ENCODE measurements at regions not wholly inside any gene's neighbourhood (a gene's known extent, or its start where the extent isn't known, plus 50 kb on each side); places are given as distances from the start of the nearest gene placed in this dataset.

DNA sequence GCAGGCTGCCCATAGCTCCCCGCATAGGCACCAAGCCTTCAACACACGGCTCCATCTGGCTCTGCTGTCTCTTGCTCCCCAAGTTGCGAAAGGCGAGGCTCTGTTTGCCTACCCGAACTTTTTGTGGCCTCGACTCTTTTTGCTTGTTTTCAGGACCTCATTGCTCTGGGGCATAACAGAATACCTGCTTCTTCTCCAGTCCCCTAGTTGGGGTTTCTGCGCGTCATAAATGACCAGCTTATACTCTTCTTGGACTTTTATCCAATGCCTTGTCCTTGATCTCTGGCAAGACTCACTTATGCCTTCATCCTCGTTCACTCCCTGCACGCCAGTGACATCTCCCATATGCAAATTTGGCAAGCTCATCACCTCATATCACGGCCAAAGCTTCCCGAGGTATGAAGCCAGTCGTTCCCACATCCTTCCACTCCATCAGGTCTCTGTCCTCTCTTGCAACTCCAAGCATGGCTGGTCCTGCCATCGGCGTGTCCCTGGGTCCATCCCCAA, 238.8 kb upstream of the ADAMTS16 start:
- Histone ChIP-seq H4K20me1 (ENCODE audit: insufficient read depth, low read length) (no peaks in the 10 kb centered on the region), H3K9me2 (replicated peaks; ENCODE audit: insufficient read depth, low read length) (no peaks in the 10 kb centered on the region), H3K27me3 (replicated peaks; ENCODE audit: insufficient read depth, low read length) (no peaks in the 10 kb centered on the region), H3K27ac (ENCODE audit: low read length) (no peak overlapping the region), H3K79me2 (ENCODE audit: low read length) (no peaks in the 10 kb centered on the region), H3K36me3 (replicated peaks; ENCODE audit: insufficient read depth, low read length) (no peaks in the 10 kb centered on the region), H3K4me2 (ENCODE audit: low read depth, low read length) (no peak overlapping the region), H3K9ac (ENCODE audit: low read length) (no peak overlapping the region), H3K4me3 (ENCODE audit: low read length) (no peak overlapping the region), H3K4me1 (ENCODE audit: low read length) (no peaks in the 10 kb centered on the region), H3K9me3 (replicated peaks; ENCODE audit: insufficient read depth, low read length) (no peaks in the 10 kb centered on the region), H3F3A (ENCODE audit: insufficient read depth, low read length) (no peaks in the 10 kb centered on the region), H2AFZ (ENCODE audit: low read length) (no peak overlapping the region)
- no peak for DNase-seq
- TF ChIP-seq EZH2 (optimal IDR thresholded peaks at IDR 0.05; ENCODE audit: low read depth, low read length) (no peak), EZH2phosphoT487 (IDR thresholded peaks at IDR 0.05; ENCODE audit: low read length) (no peak)

- Histone ChIP-seq H3K36me3 (replicated peaks; ENCODE audit: insufficient read depth, low read length) (no peaks in the 10 kb centered on the region), H2AFZ (ENCODE audit: low read length) (no peak overlapping the region), H3K27ac (ENCODE audit: low read length) (no peak overlapping the region), H4K20me1 (ENCODE audit: insufficient read depth, low read length) (no peaks in the 10 kb centered on the region), H3K9me3 (replicated peaks; ENCODE audit: insufficient read depth, low read length) (no peaks in the 10 kb centered on the region), H3F3A (ENCODE audit: insufficient read depth, low read length) (no peaks in the 10 kb centered on the region), H3K79me2 (ENCODE audit: low read length) (no peaks in the 10 kb centered on the region), H3K27me3 (replicated peaks; ENCODE audit: insufficient read depth, low read length) (no peaks in the 10 kb centered on the region), H3K9me2 (replicated peaks; ENCODE audit: insufficient read depth, low read length) (no peaks in the 10 kb centered on the region), H3K4me2 (ENCODE audit: low read depth, low read length) (no peak overlapping the region), H3K9ac (ENCODE audit: low read length) (no peak overlapping the region), H3K4me1 (ENCODE audit: low read length) (no peaks in the 10 kb centered on the region), H3K4me3 (ENCODE audit: low read length) (no peak overlapping the region)
- DNase-seq: no peak
- TF ChIP-seq, protein P1, sequence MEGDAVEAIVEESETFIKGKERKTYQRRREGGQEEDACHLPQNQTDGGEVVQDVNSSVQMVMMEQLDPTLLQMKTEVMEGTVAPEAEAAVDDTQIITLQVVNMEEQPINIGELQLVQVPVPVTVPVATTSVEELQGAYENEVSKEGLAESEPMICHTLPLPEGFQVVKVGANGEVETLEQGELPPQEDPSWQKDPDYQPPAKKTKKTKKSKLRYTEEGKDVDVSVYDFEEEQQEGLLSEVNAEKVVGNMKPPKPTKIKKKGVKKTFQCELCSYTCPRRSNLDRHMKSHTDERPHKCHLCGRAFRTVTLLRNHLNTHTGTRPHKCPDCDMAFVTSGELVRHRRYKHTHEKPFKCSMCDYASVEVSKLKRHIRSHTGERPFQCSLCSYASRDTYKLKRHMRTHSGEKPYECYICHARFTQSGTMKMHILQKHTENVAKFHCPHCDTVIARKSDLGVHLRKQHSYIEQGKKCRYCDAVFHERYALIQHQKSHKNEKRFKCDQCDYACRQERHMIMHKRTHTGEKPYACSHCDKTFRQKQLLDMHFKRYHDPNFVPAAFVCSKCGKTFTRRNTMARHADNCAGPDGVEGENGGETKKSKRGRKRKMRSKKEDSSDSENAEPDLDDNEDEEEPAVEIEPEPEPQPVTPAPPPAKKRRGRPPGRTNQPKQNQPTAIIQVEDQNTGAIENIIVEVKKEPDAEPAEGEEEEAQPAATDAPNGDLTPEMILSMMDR (IDR thresholded peaks at IDR 0.05; ENCODE audit: low read length): no peak
- TF ChIP-seq EZH2phosphoT487 (IDR thresholded peaks at IDR 0.05; ENCODE audit: low read length): no peak
- TF ChIP-seq EZH2 (optimal IDR thresholded peaks at IDR 0.05; ENCODE audit: low read depth, low read length): no peak
Measured at GRCh38 chr5:4901924-4902323, 238.2 kb upstream of the ADAMTS16 start.

DNA sequence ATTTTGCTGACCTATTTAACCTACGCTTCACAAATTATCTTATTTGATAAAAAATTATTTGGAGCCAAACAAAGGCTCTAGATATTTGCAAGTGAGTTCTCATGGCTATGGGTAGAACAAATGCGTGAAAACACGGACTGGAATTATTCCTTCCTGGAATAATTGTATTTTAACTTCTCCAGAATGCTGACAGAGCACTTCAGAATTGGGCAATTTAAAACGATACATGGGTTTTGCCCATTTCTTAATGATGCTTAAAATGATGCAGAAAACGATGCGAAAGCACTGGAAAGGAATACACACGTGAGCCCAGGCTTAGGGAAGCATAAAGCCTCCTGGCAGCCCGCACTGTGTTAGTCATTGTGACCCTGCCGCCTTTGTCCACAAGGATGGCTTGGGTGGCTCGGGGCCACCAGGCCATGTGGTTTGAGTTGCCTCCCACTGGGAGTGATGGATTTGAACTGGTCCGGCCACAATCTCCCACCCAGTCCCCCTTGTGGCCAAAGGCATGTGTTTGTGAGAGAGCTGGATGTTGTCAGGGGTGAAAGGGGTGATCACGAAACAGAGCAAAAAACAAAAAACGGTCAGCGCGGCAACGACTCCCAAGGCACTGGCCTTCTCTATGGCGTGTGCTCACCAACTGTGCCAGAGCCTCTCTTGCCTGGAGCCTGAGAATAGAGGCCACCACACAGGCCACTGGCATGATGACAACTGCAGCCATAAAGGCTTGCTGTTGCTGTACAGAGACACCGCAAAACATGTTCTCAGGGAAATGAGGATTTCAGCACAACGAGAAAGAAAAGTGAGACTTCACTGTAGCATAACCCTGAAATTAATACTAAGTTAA, 234.2 kb upstream of the ADAMTS16 start:
- Histone ChIP-seq H3F3A (ENCODE audit: insufficient read depth, low read length) (no peaks in the 10 kb centered on the region), H3K9me2 (replicated peaks; ENCODE audit: insufficient read depth, low read length) (no peaks in the 10 kb centered on the region)
- DNase-seq: no peak

More for the DNA sequence above, 234.2 kb upstream of the ADAMTS16 start:
- no peak overlapping the region for H3K4me3 ChIP-seq (ENCODE audit: low read length)
- H3K36me3 ChIP-seq (replicated peaks; ENCODE audit: insufficient read depth, low read length): no peaks in the 10 kb centered on the region
- H4K20me1 ChIP-seq (ENCODE audit: insufficient read depth, low read length): no peaks in the 10 kb centered on the region
- H3K9me3 ChIP-seq (replicated peaks; ENCODE audit: insufficient read depth, low read length): no peaks in the 10 kb centered on the region
- H3K4me1 ChIP-seq (ENCODE audit: low read length): no peaks in the 10 kb centered on the region
- H2AFZ ChIP-seq (ENCODE audit: low read length): no peak overlapping the region
- TF ChIP-seq, protein P1 (IDR thresholded peaks at IDR 0.05; ENCODE audit: low read length): no peak
- no peak for TF ChIP-seq EZH2 (optimal IDR thresholded peaks at IDR 0.05; ENCODE audit: low read depth, low read length)
- no peak for TF ChIP-seq EZH2phosphoT487 (IDR thresholded peaks at IDR 0.05; ENCODE audit: low read length)
- no peak overlapping the region for H3K27ac ChIP-seq (ENCODE audit: low read length)
- no peak overlapping the region for H3K9ac ChIP-seq (ENCODE audit: low read length)
- no peaks in the 10 kb centered on the region for H3K27me3 ChIP-seq (replicated peaks; ENCODE audit: insufficient read depth, low read length)
- H3K4me2 ChIP-seq (ENCODE audit: low read depth, low read length): no peak overlapping the region
- no peaks in the 10 kb centered on the region for H3K79me2 ChIP-seq (ENCODE audit: low read length)

Measured in MM.1S (cell line).